Fibroblast of skin of left quadriceps (primary cell): ENCODE measurements at regions not wholly inside any gene's neighbourhood (a gene's known extent, or its start where the extent isn't known, plus 50 kb on each side); places are given as distances from the start of the nearest gene placed in this dataset.
"Not testable (repeated sequence)": the region's sequence is repeated elsewhere in the genome, so short reads cannot be mapped to it uniquely, and the experiment has no call there.

Source experiments
- DNase-seq, 2 experiments: peaks; one replicate each; pipeline ENCODE4 v3.0.0-alpha.2; 2013; ENCODE audit warnings: low read depth in 2 of 2

GRCh38 chr10:7108141-7108540 is 302.7 kb downstream of the SFMBT2 start:
- DNase-seq, result no peak

- peak; percentile 64 for DNase-seq
These were observed 303.5 kb downstream of the SFMBT2 start for GRCh38 chr10:7107285-7107684.

- not testable (repeated sequence) for DNase-seq
These were observed 306.5 kb downstream of the SFMBT2 start for GRCh38 chr10:7104379-7104778.

- DNase-seq, result no peak
These were observed 308.1 kb downstream of the SFMBT2 start for GRCh38 chr10:7102557-7103349.

- DNase-seq, result no peak
These were observed 308.8 kb downstream of the SFMBT2 start for GRCh38 chr10:7102084-7102483.

GRCh38 chr10:7101451-7101850 is 309.4 kb downstream of the SFMBT2 start:
- DNase-seq, result no peak

- DNase-seq, result no peak
These were observed 310.7 kb downstream of the SFMBT2 start for GRCh38 chr10:7100032-7100702.

- DNase-seq, result no peak
These were observed 312.6 kb downstream of the SFMBT2 start for GRCh38 chr10:7098160-7098762.

- DNase-seq, result no peak
These were observed 316.1 kb downstream of the SFMBT2 start for GRCh38 chr10:7094781-7095180.

GRCh38 chr10:7093368-7093767 is 317.5 kb downstream of the SFMBT2 start:
- DNase-seq, result no peak

- no peak for DNase-seq
These were observed 318.2 kb downstream of the SFMBT2 start for GRCh38 chr10:7092603-7093002.

- DNase-seq, result no peak
These were observed 320.3 kb downstream of the SFMBT2 start for GRCh38 chr10:7090529-7090928.

- peak in 1 of 2 experiments; percentile 40 for DNase-seq
These were observed 324.8 kb downstream of the SFMBT2 start for GRCh38 chr10:7085913-7086589.

GRCh38 chr10:7085147-7085912 is 325.5 kb downstream of the SFMBT2 start:
- DNase-seq, result no peak

GRCh38 chr10:7084280-7085005 is 326.4 kb downstream of the SFMBT2 start:
- DNase-seq, result no peak

GRCh38 chr10:7082967-7083366 is 327.9 kb downstream of the SFMBT2 start:
- peak; percentile 44 to 50 for DNase-seq

- DNase-seq, result no peak
These were observed 333.0 kb downstream of the SFMBT2 start for GRCh38 chr10:7077880-7078279.

GRCh38 chr10:7075851-7076250 is 335.0 kb downstream of the SFMBT2 start:
- no peak for DNase-seq

- DNase-seq, result no peak
These were observed 335.7 kb downstream of the SFMBT2 start for GRCh38 chr10:7075110-7075509.

GRCh38 chr10:7071421-7071820 is 339.4 kb downstream of the SFMBT2 start:
- no peak for DNase-seq

- no peak for DNase-seq
These were observed 339.9 kb downstream of the SFMBT2 start for GRCh38 chr10:7070950-7071349.
